PC-3 (cell line): ENCODE measurements at regions not wholly inside any gene's neighbourhood (a gene's known extent, or its start where the extent isn't known, plus 50 kb on each side); places are given as distances from the start of the nearest gene placed in this dataset.

Experiments used
- ATAC-seq: fragments of 200-7000 bp; cut with Tn5 transposase; 2 replicates; pipeline ENCODE4 v1.9.1; 2020; ENCODE audit warnings: mild to moderate bottlenecking, moderate library complexity
- BruUV-seq: library from RNA; stranded (reverse); fragments of 400-500 nt; replicated peaks from 2 replicates; lab custom pipeline; 2021; lab: Mats Ljungman, UMichigan
- CTCF ChIA-PET: fragments of 300-600 bp; sonication (Branson Sonifier 250); formaldehyde crosslinking; loops from one replicate; lab custom pipeline; 2022; ENCODE audit warnings: antibody characterized with exemption; lab: Charles Lee
- POLR2A ChIA-PET: fragments of 300-600 bp; sonication (Branson Sonifier 250); formaldehyde crosslinking; loops from one replicate; lab custom pipeline; 2022; ENCODE audit warnings: antibody characterized with exemption; ENCODE audit not compliant: unreplicated experiment; lab: Charles Lee
- DNase-seq: peaks from one replicate; pipeline ENCODE4 v3.0.0-alpha.2; 2015
- H2AFZ ChIP-seq: fragments of 300-600 bp; sonication (generic); 2 replicates; pipeline ENCODE4 v1.6.0; 2016; ENCODE audit warnings: antibody characterized with exemption, low read length
- H3F3A ChIP-seq: fragments of 300-600 bp; sonication (generic); one replicate; pipeline ENCODE4 v1.6.0; 2017; ENCODE audit warnings: antibody characterized with exemption, low read length, control low read depth, mild to moderate bottlenecking; ENCODE audit not compliant: unreplicated experiment
- H3K27ac ChIP-seq: fragments of 300-600 bp; sonication (generic); 2 replicates; pipeline ENCODE4 v1.5.1; 2016; ENCODE audit warnings: mild to moderate bottlenecking, low read length
- H3K27me3 ChIP-seq: fragments of 300-600 bp; sonication (generic); 2 replicates; pipeline ENCODE4 v1.6.1; 2016; ENCODE audit warnings: low read length, mixed read lengths
- H3K36me3 ChIP-seq: fragments of 300-600 bp; sonication (generic); 2 replicates; pipeline ENCODE4 v1.6.1; 2016; ENCODE audit warnings: low read depth, mixed run types, low read length, mixed read lengths
- H3K4me1 ChIP-seq: fragments of 300-600 bp; sonication (generic); 2 replicates; pipeline ENCODE4 v1.5.1; 2016; ENCODE audit warnings: low read length; ENCODE audit not compliant: insufficient read depth
- H3K4me2 ChIP-seq: fragments of 300-600 bp; sonication (generic); 2 replicates; pipeline ENCODE4 v1.6.0; 2016; ENCODE audit warnings: low read length
- H3K4me3 ChIP-seq: fragments of 300-600 bp; sonication (generic); 2 replicates; pipeline ENCODE4 v1.5.1; 2016; ENCODE audit warnings: mild to moderate bottlenecking, low read length, mixed read lengths
- H3K79me2 ChIP-seq: fragments of 300-600 bp; sonication (generic); 2 replicates; pipeline ENCODE4 v1.6.1; 2017; ENCODE audit warnings: low read length, mixed read lengths
- H3K9ac ChIP-seq: fragments of 300-600 bp; sonication (generic); 2 replicates; pipeline ENCODE4 v1.6.0; 2016; ENCODE audit warnings: mild to moderate bottlenecking, low read length
- H3K9me2 ChIP-seq: fragments of 300-600 bp; sonication (generic); replicated peaks from 2 replicates; pipeline ENCODE4 v1.6.1; 2016; ENCODE audit warnings: mixed run types, low read length, mixed read lengths
- H3K9me3 ChIP-seq: fragments of 300-600 bp; sonication (generic); 2 replicates; pipeline ENCODE4 v1.6.1; 2016; ENCODE audit warnings: low read length, mixed read lengths
- H4K20me1 ChIP-seq: fragments of 300-600 bp; sonication (generic); 2 replicates; pipeline ENCODE4 v1.6.1; 2016; ENCODE audit warnings: low read length, mixed read lengths
- CTCF ChIP-seq: fragments of 300-600 bp; sonication (generic); conservative IDR thresholded peaks from 2 replicates; pipeline ENCODE4 v1.5.1; 2017; ENCODE audit warnings: antibody characterized with exemption, low read depth, mild to moderate bottlenecking, low read length
- EZH2 ChIP-seq: fragments of 300-600 bp; sonication (generic); IDR thresholded peaks from one replicate; pipeline ENCODE4 v1.6.1; 2017; ENCODE audit warnings: antibody characterized with exemption, mild to moderate bottlenecking, low read length; ENCODE audit not compliant: unreplicated experiment
- EZH2phosphoT487 ChIP-seq: fragments of 300-600 bp; sonication (generic); IDR thresholded peaks from 2 replicates; pipeline ENCODE4 v1.6.1; 2018; ENCODE audit warnings: mild to moderate bottlenecking, antibody characterized with exemption, low read length, borderline replicate concordance
- intact Hi-C: fragments of 100-400 bp; cut with micrococcal nuclease; formaldehyde crosslinking; loops from 2 replicates; pipeline ENCODE4 v1.9.0; 2023

GRCh38 chr7:113394856-113395255 lies 276.5 kb upstream of the SMIM30 start:
- H3K9me3 ChIP-seq: no peaks in the 10 kb centered on the region
- no peak overlapping the region for H2AFZ ChIP-seq
- H3K9ac ChIP-seq: no peak overlapping the region
- no peaks in the 10 kb centered on the region for H3K9me2 ChIP-seq
- H4K20me1 ChIP-seq: no peaks in the 10 kb centered on the region
- no TSS peak for BruUV-seq
- H3F3A ChIP-seq: no peaks in the 10 kb centered on the region
- POLR2A ChIA-PET: no interaction called here
- no peak overlapping the region for H3K4me3 ChIP-seq
- no peak overlapping the region for H3K4me2 ChIP-seq
- H3K4me1 ChIP-seq: no peaks in the 10 kb centered on the region
- intact Hi-C loops: no loop called here
- DNase-seq (no peak), ATAC-seq (no peak)
- H3K79me2 ChIP-seq: no peaks in the 10 kb centered on the region
- H3K36me3 ChIP-seq: no peaks in the 10 kb centered on the region
- TF ChIP-seq CTCF: no peak
- TF ChIP-seq EZH2: no peak
- no peaks in the 10 kb centered on the region for H3K27me3 ChIP-seq
- H3K27ac ChIP-seq: no peak overlapping the region
- CTCF ChIA-PET: no interaction called here

GRCh38 chr7:113392841-113393540 lies 274.6 kb upstream of the SMIM30 start:
- Histone ChIP-seq H4K20me1 (no peaks in the 10 kb centered on the region), H3K9me2 (no peaks in the 10 kb centered on the region), H3K9me3 (no peaks in the 10 kb centered on the region), H3K9ac (no peak overlapping the region), H3K27me3 (no peaks in the 10 kb centered on the region), H2AFZ (no peak overlapping the region), H3K79me2 (no peaks in the 10 kb centered on the region), H3K4me2 (no peak overlapping the region), H3K36me3 (no peaks in the 10 kb centered on the region), H3F3A (no peaks in the 10 kb centered on the region), H3K27ac (no peak overlapping the region), H3K4me1 (no peaks in the 10 kb centered on the region), H3K4me3 (no peak overlapping the region)
- no peak for TF ChIP-seq CTCF
- no peak for TF ChIP-seq EZH2
- no peak for TF ChIP-seq EZH2phosphoT487
- intact Hi-C loops: no loop called here
- ATAC-seq (no peak), DNase-seq (no peak)
- CTCF ChIA-PET: no interaction called here
- no TSS peak for BruUV-seq
- POLR2A ChIA-PET: no interaction called here

- H3K4me1 ChIP-seq: no peaks in the 10 kb centered on the region
- ChIA-PET CTCF (no interaction called here), POLR2A (no interaction called here)
- H3F3A ChIP-seq: no peaks in the 10 kb centered on the region
- no peaks in the 10 kb centered on the region for H3K36me3 ChIP-seq
- no peak for ATAC-seq
- H3K4me3 ChIP-seq: no peak overlapping the region
- no peaks in the 10 kb centered on the region for H4K20me1 ChIP-seq
- H3K79me2 ChIP-seq: no peaks in the 10 kb centered on the region
- H2AFZ ChIP-seq: no peak overlapping the region
- no TSS peak for BruUV-seq
- H3K27me3 ChIP-seq: no peaks in the 10 kb centered on the region
- TF ChIP-seq EZH2: no peak
- TF ChIP-seq EZH2phosphoT487: no peak
- no peak for TF ChIP-seq CTCF
- H3K4me2 ChIP-seq: no peak overlapping the region
- no peak overlapping the region for H3K27ac ChIP-seq
- intact Hi-C loops: no loop called here
- DNase-seq: no peak
- H3K9me2 ChIP-seq: no peaks in the 10 kb centered on the region
- no peaks in the 10 kb centered on the region for H3K9me3 ChIP-seq
- H3K9ac ChIP-seq: no peak overlapping the region
Measured at GRCh38 chr7:113392421-113392820, 274.1 kb upstream of the SMIM30 start.
